ENCODE measurements at regions not wholly inside any gene's neighbourhood (a gene's known extent, or its start where the extent isn't known, plus 50 kb on each side); places are given as distances from the start of the nearest gene placed in this dataset.

- no peaks in the 10 kb centered on the region for H3K79me2 ChIP-seq (ENCODE audit: control insufficient read depth in 1 of 2, insufficient read depth in 2 of 2, low read length in 2 of 2)
- FAIRE-seq: no peak
- no peak overlapping the region for H3K4ac ChIP-seq (replicated peaks; ENCODE audit: insufficient read length, low read depth, low read length)
- H3K4me1 ChIP-seq (replicated peaks in 1 of 4; ENCODE audit: control insufficient read depth in 3 of 4, insufficient read depth in 4 of 4, low read length in 3 of 4): no peaks in the 10 kb centered on the region
- H2AK5ac ChIP-seq (ENCODE audit: low read depth, low read length): no peak overlapping the region
- no peaks in the 10 kb centered on the region for H3K23me2 ChIP-seq (ENCODE audit: low read depth, low read length)
- no peaks in the 10 kb centered on the region for H3K36me3 ChIP-seq (ENCODE audit: control insufficient read depth in 2 of 4, insufficient read depth in 4 of 4, low read length in 3 of 4)
- no peaks in the 10 kb centered on the region for H3K79me1 ChIP-seq (ENCODE audit: low read depth, low read length)
- H3K4me3 ChIP-seq (ENCODE audit: extremely low read depth in 1 of 4, insufficient read depth in 2 of 4, low read depth in 3 of 4, low read length in 4 of 4): no peak overlapping the region
- no peak overlapping the region for H2BK12ac ChIP-seq (ENCODE audit: low read depth, low read length)
- no peak overlapping the region; the same call in 1 of the 2 replicates for H2AFZ ChIP-seq (ENCODE audit: low read length)
- no peaks in the 10 kb centered on the region for H4K20me1 ChIP-seq (replicated peaks in 1 of 2; ENCODE audit: control insufficient read depth in 1 of 2, insufficient read depth in 2 of 2, low read length in 2 of 2)
- H2BK120ac ChIP-seq (replicated peaks; ENCODE audit: low read depth, low read length): no peak overlapping the region
- H2BK5ac ChIP-seq (ENCODE audit: low read depth, low read length): no peak overlapping the region
- no peak overlapping the region for H4K5ac ChIP-seq (ENCODE audit: insufficient read length, low read depth, low read length)
- no peak overlapping the region for H3K9ac ChIP-seq (replicated peaks in 1 of 4; ENCODE audit: extremely low read depth in 1 of 4, low read depth in 3 of 4, low read length in 3 of 4)
- ChIA-PET POLR2A (ENCODE audit: partially characterized antibody) (no interaction called here), CTCF (ENCODE audit: partially characterized antibody) (interaction anchor here (0.7 to 1.0 kb wide), 2 partner anchors 44 to 78 kb away, joined by 3 read pairs; no protein-coding TSS in a partner anchor)
- no peaks in the 10 kb centered on the region for H3K27me3 ChIP-seq (replicated peaks in 1 of 4; ENCODE audit: control insufficient read depth in 3 of 4, extremely low read depth in 1 of 4, insufficient read depth in 3 of 4, low read length in 3 of 4)
- no peak overlapping the region for H2BK20ac ChIP-seq (ENCODE audit: low read length)
- no peak for TF ChIP-seq TCF12 (IDR thresholded peaks at IDR 0.05; ENCODE audit: low read depth, low read length)
- no peak for TF ChIP-seq MAX (IDR thresholded peaks at IDR 0.05)
- TF ChIP-seq BACH1 (IDR thresholded peaks at IDR 0.05; ENCODE audit: low read length): no peak
- TF ChIP-seq E2F6 (IDR thresholded peaks at IDR 0.05): no peak
- no peak for TF ChIP-seq GTF2F1 (IDR thresholded peaks at IDR 0.05; ENCODE audit: borderline replicate concordance, low read depth, low read length)
- no peak for TF ChIP-seq CTBP2 (IDR thresholded peaks at IDR 0.05; ENCODE audit: borderline replicate concordance, insufficient read depth, insufficient read length, low read length)
- no peak for TF ChIP-seq BCL11A (IDR thresholded peaks at IDR 0.05; ENCODE audit: low read depth in 2 of 2, low read length in 2 of 2)
- TF ChIP-seq TAF1 (IDR thresholded peaks at IDR 0.05; ENCODE audit: low read depth, low read length): no peak
- TF ChIP-seq GABPA (IDR thresholded peaks at IDR 0.05; ENCODE audit: borderline replicate concordance, insufficient read depth, low read length): no peak
- no peak for TF ChIP-seq ZNF274 (IDR thresholded peaks at IDR 0.05; ENCODE audit: borderline replicate concordance, extremely low read depth, low read length)
- no peak overlapping the region for H3K18ac ChIP-seq (ENCODE audit: extremely low read depth, low read length)
- H3K14ac ChIP-seq (ENCODE audit: insufficient read length): no peak overlapping the region
- H3K9me3 ChIP-seq (ENCODE audit: insufficient read depth in 2 of 2, low read depth in 1 of 2, low read length in 1 of 2): no peaks in the 10 kb centered on the region
- no peak overlapping the region for H3K27ac ChIP-seq (ENCODE audit: low read depth, low read length)
- H2BK15ac ChIP-seq (ENCODE audit: low read length): no peak overlapping the region
- no peak overlapping the region for H4K8ac ChIP-seq (ENCODE audit: extremely low read depth, insufficient read depth, low read length)
- H4K91ac ChIP-seq (replicated peaks; ENCODE audit: insufficient read length, low read length): no peak overlapping the region
- H3K56ac ChIP-seq (replicated peaks; ENCODE audit: insufficient read length, low read depth, low read length): no peak overlapping the region
- WGBS, 2 experiments (ENCODE audit: extremely low coverage in 1 of 2, insufficient coverage in 1 of 2, insufficient read length in 1 of 2, insufficient replicate concordance in 2 of 2, low coverage in 1 of 2, low lambda C conversion rate in 2 of 2, missing lambda C conversion rate in 1 of 2): 86% methylated on average over 6 of the region's 6 CpGs; no CpG with 5 or more reads in 1 of the 2 experiments
- H3K23ac ChIP-seq (ENCODE audit: insufficient read length): no peak overlapping the region
- DNase-seq (ENCODE audit: low read depth in 1 of 2, low spot score in 2 of 2): no peak
- H3K4me2 ChIP-seq (ENCODE audit: insufficient read depth in 1 of 2, low read depth in 2 of 2, low read length in 2 of 2): no peak overlapping the region
Measured at GRCh38 chr12:83904175-83904574, 1008.4 kb downstream of the SLC6A15 start.

Data from H1 (cell line).